Stimulated activated CD8-positive, alpha-beta memory T cell treated with anti-CD3 and anti-CD28 coated beads, Interleukin-12 subunit alpha, Interleukin-12 subunit beta, amount 100 ng/mL, for 1 hour (primary cell): ENCODE measurements at regions not wholly inside any gene's neighbourhood (a gene's known extent, or its start where the extent isn't known, plus 50 kb on each side); places are given as distances from the start of the nearest gene placed in this dataset.
"Not testable (repeated sequence)": the region's sequence is repeated elsewhere in the genome, so short reads cannot be mapped to it uniquely, and the experiment has no call there.

Experiments used
- DNase-seq: peaks from one replicate; pipeline ENCODE4 v3.0.0-alpha.2; 2020; ENCODE audit warnings: low read depth

DNA sequence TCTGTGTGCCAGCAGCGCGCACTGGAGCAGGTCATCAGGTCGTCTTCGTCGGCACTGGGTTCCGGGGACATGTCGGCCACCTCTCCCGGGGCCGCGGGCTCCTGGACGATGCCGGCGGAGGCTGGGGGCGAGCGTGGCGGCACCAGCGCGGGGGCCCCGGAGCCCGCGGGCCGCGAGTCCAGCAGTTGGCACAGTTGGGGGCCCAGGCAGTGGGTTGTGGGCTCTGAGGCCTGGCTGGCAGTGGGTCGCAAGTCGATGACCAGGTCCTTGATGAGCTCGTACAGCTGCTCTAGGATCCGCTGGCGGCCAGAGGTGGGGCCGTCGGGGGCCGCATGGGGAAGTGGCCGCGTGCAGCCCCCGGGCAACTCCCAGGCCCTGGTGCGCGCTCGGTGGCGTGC lies 300.5 kb downstream of the CCDC74A start:
- no peak for DNase-seq

DNA sequence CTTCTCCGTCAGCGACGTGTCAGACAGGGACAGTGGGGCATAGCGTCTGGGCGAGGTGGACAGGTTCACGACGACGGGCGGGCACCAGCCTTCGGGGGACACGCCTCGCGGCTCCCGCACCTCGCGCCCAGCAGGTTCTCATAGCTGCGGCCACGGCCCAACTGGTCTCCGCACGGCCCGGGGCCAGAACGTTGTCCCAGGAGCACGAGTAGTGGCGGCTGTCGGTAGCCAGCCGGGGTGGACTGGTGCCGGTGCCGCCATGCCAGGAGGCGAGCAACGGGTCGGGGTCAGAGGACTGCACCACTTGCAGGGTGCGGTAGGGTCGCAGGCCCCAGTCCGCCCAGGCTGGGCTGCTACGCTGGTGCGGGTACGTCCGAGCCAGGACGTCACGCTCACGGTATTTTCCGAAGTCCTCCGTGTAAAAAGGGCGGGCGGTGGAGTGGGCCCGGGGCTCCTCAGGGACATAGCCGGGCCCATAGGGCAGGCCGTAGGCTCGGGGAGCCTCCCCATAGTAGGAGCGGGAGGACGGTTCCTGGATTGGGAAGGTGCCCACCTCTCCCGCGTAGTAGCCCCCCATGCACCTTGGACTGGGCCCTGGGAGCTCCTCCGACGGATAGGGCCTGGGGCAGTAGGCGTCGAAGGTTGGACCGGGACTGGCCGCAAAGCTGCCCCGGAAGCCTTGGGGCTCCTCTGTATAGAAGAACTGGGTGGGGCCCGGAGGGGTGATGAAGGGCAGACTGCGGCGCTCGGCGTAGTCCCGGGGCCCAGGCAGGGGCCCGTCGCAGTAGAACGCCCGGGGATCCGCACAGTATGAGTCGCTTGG lies 301.2 kb downstream of the CCDC74A start:
- not testable (repeated sequence) for DNase-seq

DNA sequence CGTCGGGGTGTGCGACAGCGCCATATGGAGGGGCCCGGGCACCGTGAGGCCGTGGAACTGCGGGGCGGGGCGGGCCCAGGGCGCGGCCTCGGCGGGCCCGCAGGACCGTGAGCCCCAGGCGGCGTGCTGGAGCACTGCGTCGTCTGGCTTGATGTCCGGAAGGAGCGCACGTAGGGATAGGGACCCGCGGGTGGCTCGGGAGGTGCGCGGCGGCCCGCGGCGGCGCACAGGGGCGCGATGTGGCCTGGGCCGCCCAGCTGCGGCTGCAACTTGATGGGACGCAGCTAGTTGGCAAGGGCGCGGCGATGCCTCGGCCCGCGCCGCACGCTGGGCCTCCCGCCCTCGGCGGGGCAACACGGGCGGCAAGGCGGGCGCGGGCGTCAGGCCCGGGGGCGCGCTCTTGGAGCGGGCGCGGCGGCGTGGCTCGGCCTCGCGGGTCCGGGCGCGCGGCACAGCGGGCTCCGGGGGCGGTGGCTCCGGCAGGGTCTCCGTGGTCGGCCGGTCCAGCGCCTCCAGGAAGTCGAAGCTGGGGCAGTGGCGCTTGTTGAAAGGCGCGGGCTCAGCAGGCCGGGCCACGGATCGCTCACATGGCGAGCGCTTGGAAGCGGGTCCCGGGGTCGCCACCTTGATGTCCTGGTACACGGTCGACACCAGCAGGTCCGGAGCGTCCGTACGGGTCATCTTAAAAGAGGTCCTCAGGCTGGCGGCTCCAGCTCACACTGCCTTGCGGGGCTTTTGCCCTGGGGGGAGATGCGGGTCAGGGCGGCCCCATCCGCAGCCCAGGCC lies 302.0 kb downstream of the CCDC74A start:
- not testable (repeated sequence) for DNase-seq

DNA sequence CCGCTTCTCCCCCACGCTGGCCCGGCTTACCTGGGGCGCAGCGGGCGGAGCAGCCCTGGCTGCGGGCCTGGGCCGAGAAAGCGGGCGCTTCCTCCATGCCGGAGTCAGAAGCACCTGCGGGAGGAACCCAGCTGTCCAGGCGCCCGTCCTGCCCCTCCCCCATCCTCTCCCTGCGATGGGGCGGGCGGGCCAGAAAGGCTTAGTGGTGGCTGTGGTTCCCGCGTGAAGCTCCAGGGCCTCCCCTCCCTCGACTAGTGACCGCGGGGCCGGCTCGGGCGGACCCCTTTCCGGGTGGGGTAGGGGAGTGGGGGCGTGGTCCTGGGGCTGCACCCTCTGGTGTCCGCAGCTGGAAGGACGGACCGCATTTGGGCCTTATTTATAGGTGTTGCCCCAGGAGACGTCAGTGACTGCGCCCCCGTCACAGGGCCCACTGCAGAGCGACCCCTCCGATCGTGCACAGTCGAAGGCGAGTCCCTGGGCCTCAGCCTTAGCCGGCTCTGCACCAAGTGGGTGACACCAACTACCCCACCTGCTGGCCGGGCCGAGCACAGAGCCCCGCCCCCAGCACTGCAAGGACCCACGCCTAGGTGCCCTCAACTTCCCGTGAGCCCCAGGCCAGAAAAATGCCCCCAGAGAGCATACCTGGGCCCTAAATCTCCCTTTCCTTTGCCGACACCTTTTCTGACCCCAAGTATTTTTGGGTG lies 302.7 kb downstream of the CCDC74A start:
- not testable (repeated sequence) for DNase-seq

DNA sequence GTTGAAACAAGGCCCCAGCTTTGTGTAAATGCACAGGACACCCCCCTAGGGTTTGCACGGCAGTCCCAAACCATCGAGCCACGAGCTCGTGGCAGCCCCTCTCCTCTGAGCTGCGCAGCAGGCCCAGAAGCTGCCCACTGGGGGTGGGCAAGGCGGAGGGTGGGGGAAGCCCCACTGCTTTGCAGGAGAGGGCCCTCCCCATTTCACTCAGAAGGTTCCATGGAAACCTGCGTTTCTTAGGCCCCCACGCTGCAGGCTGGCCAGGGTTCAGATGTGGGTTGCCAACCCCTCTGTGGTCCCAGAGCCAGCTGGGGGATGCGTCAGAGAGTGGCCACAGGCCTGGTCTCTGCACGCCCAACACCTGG lies 303.2 kb downstream of the CCDC74A start:
- DNase-seq = not testable (repeated sequence)

DNA sequence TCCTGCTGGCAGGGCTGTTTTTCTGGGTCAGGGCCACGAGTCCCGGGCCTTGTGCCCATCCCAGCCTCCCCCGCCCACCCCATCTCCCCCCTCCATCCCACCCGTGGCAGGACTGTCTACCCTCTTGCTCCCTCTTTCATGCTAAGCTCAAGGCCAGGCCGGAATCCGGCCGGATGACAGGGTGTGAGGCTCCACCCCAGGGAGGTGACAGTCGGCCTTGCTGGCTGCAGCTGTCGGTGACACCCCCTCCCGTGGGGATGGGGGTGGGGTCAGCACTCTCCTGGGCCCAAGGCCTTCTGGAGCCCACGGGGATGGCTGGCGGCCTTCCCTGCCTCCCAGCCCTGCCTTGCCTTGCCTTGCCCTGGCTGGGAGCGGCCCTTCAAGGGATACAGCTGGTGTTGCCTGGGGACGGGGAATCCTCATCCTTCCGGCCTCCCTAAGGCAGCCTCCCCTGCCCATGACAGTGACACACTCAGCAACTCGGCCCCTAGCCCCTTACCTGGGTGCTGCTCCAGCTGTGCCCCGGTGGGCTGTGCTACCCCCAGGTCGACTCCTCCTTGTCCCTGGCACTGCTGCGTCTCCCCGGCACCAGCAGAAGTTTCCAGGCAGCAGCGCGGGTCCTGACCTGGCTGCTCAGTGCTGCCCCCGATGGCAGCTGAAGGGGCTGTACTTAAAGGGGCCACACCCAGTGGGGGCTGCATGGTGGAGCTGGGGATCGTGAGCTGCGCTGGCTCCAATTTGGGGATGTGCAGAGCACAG lies 303.9 kb downstream of the CCDC74A start:
- not testable (repeated sequence) for DNase-seq

DNA sequence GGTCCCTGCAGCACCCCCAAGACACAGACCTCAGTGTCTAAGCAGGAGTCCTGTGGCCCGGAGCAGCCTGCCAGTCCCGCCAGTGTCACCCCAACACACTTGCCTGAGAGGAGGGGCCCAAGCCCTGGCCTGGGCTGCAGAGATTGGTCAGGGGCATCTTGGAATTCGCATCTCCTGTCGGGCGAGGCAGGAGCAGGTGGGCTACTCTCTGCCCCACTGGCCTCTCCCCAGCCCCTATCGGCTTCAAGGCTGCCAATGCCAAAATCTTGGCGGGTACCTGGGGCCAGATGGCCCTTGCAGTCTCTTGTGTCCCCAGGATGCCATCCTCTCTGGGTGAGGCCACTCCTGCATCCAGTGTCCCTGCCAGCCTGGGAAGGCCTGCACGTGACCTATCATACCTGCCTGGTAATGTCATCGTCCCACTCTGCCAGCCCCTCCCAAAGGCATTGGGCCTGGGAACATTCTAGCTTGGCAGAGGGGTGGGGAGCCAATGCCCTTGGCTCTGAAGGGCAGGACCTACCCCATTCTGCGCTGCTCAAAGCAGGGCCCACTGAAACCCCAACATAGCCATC lies 304.6 kb downstream of the CCDC74A start:
- DNase-seq = not testable (repeated sequence)

DNA sequence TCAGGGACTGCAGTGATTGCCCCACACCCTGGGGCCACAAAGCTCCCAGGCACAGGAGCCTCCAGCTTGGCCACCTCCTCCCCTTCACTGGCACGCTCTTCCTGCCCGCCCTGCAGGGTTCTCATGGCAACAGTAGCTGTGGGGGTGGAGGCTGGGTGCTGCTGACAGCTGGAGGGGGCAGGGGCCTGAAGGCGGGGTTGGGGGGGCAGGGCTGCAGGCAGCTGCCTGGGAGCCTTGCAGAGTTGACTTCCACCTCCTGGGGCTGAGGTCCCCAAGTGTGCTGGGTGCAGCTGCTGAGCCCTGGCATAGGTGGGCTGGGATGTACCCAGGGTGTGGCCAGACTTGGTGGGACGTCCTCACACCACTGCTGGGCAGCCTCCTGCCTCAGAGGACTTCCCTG lies 305.2 kb downstream of the CCDC74A start:
- DNase-seq = not testable (repeated sequence)

DNA sequence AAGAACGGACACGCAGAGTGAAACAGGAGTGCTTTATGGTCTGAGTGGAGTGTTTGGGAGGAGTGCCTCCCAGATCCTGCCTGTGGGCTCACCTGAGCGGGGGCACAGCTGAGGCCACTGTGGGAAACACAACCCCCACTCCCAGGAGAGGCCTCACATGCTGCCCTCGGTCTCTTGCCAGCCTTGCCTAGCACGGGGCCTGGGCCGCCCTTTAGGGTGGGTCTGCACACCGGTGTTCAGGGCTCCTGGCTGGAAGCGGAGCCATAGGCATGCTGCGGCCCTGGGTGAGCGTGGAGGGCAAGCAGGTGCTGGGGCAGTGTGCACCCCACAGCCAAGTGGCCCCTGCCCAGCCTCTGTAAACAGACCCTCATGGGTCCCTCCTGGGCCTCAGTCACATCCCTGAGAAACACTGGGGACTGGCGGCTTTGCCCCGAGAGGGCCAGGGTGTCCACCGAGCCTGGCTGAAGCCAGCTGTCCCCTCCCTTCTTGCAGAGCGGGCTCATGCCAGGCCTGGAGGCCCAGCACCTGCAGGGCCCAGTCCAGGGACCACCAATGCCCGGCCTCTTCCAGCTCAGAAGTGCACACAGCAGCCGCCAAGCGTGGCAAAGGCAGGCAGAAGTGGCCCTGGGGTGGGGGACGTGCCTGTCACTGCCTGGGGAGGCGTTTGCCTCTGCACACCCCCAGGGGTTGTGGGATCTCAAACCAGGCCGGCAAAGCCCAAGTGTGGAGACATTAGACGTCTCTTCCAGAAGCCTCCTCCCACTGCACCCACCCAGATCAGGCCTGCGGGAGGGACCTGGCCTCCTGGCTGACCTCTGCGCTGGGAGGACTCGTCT lies 305.9 kb downstream of the CCDC74A start:
- not testable (repeated sequence) for DNase-seq

DNA sequence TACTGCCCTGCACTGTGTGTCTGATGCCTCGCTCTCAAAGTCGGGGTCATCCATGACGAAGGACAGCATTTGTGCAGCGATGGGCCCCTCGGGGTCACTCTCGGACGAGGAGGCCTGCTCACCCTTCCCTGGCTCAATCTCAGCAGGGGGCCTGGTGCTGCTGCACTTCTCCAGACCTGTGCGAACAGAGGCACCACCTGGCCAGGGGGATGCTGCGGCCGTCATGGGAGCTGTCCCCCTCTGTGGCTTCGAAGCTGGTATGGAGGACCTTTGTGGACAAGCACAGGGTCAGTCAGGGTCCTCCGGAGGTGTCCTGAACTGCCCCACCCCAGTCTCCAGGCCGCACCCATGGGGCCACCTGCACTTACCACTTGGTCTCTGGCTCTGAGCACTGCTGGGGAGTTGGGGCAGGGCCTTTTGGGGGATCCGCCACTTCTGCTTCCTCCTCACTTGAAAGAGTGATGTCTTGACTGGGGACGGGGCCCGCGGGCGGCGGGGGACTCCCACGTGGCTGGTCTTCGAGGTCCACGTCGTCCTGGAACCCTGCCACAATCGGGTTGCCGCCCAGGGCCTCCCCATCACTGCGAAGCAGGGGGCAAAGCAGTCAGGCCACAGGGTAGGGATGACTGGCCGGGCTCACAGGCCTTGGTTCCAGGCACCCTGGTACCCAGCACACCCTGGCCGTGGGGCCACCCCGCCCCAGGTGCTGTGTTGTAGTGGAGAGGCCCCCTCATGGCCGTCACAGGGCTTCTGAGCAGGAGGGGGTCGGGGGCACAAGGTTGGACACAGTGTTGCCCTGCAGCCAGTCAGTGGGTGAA lies 306.7 kb downstream of the CCDC74A start:
- not testable (repeated sequence) for DNase-seq

DNA sequence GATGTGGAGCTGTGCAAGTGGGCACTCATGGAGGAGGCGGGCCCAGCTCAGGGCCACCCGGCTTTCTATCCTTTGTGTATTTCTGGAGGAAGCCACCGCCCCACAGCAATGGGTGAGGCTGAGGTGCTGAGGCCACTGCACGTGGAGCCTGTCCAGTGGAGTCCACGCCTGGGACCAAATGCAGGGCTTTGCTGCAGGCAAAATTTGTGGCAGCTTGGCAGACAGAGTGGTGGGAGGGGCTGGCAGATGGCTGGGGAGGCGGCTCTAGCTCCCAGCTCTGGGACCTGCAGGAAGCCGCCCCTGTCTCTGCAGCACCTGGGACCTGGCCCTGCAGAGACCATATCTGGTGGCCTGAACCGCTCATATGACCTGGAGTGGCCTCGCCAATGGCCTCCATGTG lies 307.3 kb downstream of the CCDC74A start:
- DNase-seq = not testable (repeated sequence)

DNA sequence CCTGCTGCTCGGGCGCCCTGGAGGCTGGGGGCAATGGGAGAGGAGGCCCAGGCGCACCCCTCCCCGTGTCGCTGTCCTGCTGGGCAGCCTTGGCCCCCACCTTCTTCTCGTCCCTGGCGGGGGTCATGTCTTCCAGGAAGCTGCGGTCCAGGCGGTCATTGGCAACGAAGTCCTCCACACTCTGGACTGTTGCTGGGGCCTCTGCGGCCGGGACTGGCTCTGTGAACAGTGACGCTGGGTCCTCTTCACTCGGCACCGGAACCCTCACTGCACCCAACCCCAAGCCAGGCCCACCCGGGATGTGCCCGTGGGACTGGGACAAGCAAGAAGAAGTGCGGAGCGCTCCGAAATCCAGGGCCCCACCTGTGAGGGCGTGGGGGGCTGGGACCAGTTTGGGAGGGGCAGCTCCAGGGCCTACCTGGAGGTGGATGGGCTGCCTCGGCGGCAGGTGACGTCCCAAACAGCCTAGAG lies 308.0 kb downstream of the CCDC74A start:
- DNase-seq = no peak

DNA sequence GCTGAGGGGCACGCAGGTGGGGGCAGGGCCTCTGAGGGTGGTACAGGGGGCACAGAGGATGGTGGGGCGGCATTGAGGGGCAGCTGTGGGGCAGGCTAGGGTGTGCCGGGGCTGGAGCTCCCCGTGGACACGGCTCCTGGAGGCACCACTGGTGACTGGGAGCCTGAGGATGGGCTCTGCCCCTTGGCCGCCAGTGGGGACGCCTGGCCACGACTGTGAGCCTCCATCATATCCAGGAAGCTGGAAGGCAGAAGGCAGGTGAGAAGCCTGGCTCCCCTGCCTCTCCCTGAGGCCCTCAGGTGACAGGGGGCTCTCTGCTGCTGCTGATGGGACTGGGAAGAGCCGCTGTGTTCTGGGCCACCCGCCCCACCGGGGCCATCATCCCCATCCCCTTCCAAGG lies 308.4 kb downstream of the CCDC74A start:
- not testable (repeated sequence) for DNase-seq

DNA sequence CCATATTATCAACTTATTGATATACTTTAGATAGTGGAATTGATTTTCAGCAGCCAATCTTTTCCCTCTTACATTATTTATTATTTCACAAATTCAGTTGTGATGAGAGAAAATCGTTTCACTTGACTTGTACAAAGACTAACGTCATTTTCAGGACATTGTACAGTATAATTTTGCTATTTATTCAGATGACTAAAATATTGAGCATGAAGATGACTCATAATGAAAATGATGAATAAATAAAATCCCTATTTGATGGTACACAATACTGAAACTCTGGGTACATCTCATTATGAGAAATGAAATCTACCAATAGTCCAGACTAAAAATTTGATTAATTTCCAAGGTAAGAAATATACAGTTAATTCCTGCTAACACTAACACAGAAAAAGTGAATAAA lies 316.4 kb downstream of the CCDC74A start:
- not testable (repeated sequence) for DNase-seq

DNA sequence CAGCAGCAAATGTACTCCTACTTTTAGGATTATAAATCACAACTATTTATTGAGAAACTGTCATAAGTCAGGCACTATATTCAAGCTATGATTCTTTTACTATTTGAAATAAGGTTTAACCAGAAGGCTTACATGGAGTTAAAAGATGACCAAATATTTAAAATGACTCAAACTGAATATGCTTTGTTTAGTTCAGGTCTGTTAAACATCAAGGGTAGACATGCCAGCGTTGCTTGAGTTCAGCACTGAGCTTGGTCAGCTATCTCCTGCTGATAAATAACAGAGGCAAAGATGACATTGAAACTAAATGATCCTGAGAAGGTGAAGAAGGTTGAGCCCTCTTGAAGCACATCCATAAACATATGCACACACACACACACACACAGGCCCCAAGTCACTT lies 305.6 kb downstream of the ANKRD30BL start:
- DNase-seq = not testable (repeated sequence)

DNA sequence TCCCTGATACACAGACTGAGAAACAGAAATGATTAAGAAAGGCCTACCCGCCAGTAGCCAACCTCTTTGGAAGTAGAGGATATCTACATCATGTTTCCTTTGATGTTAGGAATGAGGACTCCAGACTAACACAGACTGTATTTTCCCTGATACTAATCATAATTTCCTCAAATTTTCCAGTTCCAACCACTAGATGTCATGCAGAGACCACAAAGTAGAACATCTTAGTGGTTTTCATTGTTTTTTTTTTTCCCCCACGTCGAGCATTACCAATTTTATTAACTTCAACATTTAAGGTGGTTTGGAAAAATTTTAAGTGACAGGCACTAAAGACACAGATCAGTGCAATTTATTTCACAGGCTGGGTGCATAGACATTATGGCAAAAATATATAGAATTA lies 303.6 kb downstream of the ANKRD30BL start:
- DNase-seq = not testable (repeated sequence)
